HG03521 (cell line): ENCODE measurements at regions not wholly inside any gene's neighbourhood (a gene's known extent, or its start where the extent isn't known, plus 50 kb on each side); places are given as distances from the start of the nearest gene placed in this dataset.
"Not testable (repeated sequence)": the region's sequence is repeated elsewhere in the genome, so short reads cannot be mapped to it uniquely, and the experiment has no call there.

Experiments used
- ATAC-seq: cut with Tn5 transposase; IDR thresholded peaks from one replicate; pipeline ENCODE4 v1.9.1; 2021; ENCODE audit warnings: mild to moderate bottlenecking, moderate library complexity; ENCODE audit not compliant: unreplicated experiment

DNA sequence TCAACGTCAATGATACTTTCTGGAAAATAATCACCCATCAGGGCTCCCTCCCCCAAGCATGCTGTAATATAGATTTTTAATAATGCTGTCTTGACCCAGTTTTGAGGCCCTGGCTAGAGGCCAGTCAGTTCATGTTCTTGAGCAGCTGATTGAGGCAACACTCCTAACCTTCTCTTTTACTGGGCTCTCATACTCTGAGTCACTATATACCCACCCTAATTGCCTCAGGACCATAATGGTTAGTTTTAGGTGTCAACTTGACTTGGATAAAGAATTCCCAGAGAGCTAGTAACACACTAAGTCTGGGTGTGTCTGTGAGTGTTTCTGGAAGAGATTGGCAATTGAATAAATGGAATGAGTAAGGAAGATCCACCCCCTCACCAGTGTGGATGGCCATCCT, 527.0 kb upstream of the ATP2B1 start:
- ATAC-seq: no peak

DNA sequence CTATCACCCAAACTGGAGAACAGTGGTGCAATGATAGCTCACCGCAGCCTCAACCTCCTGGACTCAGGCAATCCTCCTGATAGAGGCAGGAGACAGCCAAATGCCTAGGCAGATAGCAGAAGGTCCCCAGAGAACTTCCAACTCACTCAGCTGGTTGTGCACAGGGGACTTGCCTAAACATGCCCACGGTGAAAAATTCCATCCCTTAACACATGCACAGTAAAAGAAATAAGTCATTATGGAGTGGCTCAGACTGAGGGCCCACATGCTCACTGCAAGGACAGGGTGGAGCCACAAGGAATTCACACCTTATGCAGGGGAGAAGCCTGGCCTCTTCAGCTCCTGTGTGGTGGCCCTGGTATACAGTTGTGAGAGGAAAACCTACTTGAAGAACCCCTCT, 525.8 kb upstream of the ATP2B1 start:
- no peak for ATAC-seq

DNA sequence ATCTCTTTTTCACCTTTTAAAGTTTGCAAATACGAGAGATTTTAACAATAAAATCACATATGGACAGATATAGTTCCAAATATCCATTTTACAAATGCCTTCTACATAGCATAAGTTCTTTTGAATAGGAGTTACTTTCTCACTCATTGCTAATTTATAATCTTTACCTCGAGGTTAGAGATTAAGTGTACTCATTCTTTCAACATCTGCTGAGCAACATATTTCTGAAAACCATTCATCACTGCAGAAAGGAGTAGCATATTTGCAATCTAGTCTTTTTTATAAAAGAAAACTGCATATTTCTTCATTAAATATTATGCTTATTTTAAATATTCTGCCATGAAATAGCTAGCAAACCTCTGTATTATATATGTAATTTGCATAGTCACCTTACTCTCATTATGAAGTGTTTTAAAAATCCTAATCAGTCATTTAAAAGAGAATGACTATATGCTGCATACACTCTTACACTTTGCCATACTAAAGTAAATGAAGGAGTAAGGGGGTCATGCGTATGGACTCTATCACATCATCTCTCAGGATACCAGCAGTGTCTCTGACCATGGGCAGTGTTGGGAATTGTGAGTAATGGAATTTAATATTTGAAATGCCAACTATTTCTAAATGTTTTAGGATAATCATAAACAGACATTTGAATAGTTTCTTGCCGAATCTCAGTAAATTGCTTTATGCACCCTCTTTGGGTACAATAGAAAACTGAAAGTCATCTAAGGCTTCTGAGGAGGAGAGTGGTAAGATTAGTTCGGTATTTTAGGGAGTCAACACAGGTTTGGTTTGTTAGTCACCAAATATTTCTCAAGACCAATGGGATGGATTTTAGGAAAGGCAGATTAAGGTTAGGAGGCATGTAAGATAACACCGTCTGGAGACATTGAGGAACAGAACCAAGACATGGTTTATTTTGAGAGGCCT, 524.8 kb upstream of the ATP2B1 start:
- ATAC-seq: no peak

DNA sequence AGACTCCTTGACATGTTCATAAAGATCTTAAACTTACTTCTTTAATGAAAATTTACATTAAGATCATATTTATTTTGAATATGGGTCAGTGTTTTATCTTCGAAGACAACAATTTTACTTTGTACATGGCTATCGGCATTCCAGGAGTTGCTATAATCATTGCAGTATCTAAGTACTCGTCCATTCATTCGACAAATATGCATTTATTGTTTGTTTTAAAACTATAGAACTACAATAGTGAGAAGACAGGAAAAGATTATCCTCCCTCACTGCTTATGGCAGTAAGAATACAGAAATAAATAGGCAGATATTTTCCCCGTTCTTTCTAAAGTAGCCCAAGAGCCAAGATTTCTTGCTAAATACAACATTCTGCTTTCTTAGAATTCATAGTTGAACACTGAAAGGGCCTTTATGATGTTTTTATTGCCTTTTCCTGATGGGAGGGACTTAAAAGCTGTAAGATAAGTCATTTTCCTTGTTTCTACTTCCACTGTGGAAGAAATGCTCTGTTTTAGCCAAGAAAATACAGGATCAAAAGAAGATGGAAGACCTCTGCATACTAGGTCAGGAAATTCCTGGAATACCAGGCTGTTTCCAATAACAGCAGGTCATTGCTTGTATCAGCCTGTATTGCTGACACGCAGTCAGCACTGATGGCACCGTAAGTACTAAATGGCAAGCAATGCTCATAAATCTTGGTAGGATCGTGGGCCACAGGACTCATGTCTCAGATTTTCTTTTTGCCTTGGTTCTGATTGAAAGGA, 521.0 kb upstream of the ATP2B1 start:
- no peak for ATAC-seq

DNA sequence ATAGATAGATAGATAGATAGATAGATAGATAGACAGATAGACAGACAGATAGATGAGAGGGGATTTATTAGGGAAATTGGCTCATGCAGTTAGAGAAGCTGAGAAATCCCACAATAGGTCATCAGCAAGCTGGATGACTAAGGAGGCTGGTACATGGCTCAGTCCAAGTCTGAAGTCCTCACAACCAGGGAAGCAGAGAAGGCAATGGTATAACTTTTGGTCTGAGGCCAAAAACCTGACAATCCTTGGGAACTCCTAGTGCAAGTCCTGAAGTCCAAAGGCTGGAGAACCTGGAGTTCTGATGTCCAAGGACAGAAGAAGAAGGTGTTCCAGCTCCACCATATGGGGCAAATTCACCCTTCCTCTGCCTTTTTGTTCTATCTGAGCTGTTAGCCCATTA, 517.6 kb upstream of the ATP2B1 start:
- no peak for ATAC-seq

DNA sequence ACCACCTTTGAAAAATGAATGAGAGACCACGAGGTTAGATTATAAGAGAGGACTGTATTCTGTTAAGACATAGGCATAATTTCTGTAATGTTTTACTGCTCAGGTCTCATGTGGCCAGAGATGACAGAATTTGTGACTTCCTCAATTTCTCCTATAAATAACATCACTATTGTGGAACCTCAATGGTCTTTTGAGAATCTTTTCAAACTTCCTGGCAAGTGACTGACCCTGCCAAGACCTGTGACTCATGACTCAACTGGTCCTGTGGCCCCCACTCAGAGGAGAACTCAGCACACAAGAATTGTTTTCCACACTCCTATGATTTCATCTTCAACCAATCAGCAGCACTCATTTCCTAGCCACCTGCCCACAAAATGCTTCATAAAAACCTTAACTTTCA, 508.2 kb upstream of the ATP2B1 start:
- no peak for ATAC-seq

DNA sequence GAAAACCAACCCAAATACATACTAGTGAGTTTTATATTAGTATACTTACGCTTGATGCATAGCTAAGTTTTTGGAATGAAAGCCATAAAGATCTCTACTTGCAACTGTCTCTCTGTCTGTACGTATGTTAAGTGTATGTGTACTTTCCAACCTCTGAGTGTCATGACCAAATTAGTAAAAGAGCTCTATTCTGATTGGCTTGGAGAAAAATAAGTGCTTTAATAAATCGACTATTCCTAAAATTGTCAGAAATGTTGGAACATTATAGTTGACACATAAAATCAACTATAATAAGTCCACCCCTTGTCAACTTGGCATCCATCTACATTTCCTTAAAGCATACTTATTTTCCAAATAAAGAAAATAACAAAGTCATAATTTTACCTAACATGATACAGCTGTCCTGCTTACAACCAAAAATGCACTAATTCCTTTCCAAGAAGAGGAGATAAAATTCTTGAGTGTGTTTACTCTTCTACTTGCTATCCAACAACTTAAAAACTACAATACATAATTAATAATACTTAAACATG, 507.4 kb upstream of the ATP2B1 start:
- ATAC-seq: no peak

DNA sequence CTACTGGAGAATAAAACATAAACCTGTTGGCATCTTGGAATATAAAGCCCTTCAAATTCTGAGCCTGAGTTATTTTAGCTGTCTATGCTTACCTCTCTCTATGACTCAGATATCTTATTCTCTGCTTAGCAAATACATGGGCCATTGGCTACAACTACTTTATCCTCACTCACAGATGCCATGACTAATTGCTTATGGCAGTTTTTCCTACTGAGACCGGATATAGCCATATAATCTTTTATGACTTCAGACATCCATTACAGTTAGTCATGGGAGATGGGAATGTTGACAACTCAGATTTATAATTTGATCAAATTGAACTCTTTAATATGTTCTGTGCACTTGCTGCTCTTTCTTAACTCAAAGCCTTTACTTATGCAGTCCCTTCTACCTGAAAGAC, 502.4 kb upstream of the ATP2B1 start:
- ATAC-seq: no peak

DNA sequence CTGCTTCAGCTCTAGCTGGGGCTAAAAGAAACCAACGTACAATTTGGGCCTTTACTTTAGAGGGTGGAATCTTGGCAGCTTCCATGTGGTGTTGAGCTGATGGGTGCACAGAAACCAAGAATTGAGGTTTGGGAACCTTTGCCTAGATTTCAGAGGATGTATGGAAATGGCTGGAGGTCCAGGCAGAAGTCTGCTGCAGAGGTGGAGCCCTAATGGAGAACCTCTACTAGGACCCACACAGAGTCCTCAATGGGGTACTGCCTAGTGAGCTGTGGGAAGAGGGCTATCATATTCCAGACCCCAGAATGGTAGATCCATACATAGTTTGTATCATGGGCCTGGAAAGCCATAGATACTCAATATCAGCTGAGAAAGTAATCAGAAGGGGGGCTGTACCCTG, 500.4 kb upstream of the ATP2B1 start:
- ATAC-seq: no peak

DNA sequence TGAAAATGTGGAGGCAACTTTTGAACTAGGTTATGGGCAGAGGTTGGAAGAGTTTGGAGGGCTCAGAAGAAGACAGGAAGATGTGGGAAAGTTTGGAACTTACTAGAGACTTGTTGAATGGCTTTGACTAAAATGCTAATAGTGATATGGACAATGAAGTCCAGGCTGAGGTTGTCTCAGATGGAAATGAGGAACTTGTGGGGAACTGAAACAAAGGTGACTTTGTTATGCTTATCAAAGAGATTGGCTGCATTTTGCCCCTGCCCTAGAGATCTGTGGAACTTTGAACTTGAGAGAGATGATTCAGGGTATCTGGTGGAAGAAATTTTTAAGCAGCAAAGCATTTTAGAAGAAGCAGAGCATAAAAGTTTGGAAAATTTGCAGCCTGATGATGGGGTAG, 499.7 kb upstream of the ATP2B1 start:
- not testable (repeated sequence) for ATAC-seq

DNA sequence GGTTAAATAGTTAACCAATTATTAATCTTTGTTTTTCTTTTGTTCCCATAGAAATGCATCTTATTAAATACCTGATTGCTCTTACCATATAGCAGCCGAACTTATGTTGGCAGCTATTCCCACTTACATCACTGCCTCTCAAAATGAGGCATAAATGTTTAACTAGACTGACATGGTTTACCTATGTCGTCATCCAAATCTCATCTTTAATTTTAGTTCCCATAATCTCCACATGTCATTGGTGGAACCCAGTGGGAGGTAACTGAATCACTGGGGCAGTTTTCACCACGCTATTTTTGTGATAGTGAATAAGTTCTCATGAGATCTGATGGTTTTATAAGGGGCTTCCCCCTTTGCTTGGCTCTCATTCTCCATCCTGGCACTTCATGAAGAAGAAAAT, 499.2 kb upstream of the ATP2B1 start:
- ATAC-seq: no peak

DNA sequence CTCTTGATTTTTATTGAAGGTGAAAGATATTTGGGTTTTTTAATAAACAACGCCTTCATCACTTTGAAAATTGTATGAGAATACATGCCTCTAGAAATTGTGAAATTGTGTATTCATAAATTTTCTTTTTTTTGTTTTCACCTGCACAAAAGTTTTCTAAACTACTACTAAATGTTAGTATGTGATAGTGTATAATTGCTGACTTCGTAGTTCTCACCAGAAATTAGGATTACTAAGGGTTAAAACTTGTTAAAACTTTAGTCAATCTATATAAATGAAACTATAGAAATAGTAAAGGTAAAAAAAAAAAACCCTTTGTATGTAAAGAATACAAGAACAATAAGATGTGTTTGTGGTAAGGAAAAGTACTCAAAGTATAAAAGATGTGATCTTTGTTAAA, 496.5 kb upstream of the ATP2B1 start:
- no peak for ATAC-seq

DNA sequence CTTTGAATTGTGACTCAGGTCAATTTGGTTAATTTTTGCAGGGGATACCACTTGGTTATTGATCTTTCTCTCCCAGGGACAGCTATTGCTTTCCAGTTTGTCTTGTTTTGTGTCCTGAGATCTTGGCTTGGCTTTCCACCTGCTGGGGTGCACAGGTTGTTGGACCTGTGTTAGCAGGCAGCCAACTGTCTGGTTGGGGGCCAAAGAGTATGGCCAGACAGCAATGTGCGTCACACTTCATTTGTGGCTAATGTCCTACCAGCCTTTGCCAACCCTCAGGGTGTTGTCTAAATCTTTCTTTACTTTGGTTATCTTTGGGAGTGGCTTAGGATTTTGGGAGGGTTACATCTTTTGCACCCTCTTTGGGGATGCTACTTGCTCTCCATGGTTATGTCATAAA, 494.9 kb upstream of the ATP2B1 start:
- ATAC-seq: no peak

DNA sequence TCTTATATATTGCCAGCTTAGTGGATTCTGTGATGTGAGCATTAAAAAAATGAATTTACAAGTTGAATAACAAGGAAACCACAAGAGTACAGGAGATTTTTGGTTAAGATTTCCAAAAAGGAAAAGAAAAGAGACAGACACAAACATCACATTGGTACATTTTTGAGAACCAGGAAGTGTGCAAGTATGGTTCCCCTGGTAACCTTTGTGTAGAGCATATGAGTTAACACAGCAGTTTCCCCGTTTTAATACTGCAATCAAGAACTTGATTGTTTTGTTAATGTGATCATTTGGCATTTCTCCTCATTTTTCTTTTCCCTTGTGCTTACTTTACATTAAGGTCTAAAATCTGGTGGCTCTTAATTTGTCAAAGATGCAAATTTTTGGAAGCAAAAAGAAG, 490.4 kb upstream of the ATP2B1 start:
- ATAC-seq: no peak

DNA sequence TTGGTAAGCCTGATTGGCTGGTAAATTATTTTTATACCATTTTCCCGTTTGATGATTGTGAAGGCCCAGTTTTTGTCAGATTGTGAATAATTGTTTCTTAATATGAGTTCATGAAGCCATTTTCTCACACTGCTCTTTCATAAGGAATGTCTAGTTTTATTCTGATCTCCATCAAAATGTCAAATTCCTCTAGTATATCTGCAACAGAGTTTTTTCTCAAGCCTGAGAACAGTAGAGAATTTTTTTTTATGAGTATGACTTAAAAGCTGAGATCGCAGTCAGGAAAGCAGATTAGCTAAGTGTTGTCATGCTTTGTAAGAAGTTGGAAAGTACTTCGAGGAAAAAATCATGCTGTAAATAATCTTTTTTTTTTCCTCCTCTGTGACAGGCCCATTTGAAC, 484.9 kb upstream of the ATP2B1 start:
- no peak for ATAC-seq

DNA sequence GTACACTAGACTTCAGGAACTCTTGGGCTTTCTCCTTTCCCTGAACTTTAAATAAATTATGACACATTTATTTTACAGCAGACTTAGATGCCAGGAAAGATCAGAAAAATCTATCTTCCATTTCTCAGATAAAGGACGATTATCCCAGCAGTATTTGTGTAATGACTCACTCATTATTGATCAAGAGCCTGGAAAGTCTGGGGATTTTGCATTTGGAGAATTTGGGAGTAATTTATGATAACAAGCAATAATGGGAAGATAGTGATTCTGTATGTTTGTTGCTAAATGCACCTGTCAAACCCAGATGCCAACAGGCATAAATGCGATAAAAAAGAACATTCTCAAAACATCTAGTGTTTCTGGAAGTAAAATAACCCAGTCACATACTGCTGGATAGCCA, 480.2 kb upstream of the ATP2B1 start:
- ATAC-seq: no peak

DNA sequence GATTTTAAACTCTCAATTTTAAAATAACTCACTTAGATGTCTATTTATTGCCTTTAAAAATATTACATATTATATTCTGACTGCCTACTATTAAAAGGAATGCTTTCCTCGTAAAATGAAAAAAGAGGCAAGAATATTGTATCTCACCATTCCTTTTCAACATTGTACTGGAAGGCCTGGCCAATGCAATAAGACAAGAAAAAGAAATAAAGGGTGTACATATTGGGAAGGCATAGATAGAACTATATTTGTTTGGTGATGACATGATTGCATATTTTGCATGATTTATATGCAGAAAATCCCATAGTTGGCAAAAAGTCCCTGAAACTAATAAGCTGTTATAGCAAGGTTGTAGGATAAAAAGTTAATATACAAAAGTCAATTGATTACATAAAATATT, 474.6 kb upstream of the ATP2B1 start:
- no peak for ATAC-seq

DNA sequence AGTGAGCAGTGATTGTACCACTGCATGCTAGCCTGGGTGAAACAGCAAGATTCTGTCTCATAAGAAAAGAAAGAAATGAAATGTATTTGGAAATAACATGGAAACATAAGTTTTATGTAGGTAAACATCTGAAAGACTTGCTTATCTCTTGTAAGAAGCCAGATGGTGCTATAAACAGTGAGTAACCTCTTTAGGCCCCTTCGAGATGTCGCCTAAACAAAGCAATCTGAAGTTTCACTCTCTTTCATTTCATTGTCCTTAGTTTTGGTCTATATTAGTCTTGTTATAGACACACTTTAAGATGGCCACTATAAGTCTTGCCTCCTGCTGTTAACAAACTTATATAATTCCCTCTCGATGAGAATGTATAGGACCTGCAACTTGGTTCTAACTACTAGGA, 472.6 kb upstream of the ATP2B1 start:
- no peak for ATAC-seq

DNA sequence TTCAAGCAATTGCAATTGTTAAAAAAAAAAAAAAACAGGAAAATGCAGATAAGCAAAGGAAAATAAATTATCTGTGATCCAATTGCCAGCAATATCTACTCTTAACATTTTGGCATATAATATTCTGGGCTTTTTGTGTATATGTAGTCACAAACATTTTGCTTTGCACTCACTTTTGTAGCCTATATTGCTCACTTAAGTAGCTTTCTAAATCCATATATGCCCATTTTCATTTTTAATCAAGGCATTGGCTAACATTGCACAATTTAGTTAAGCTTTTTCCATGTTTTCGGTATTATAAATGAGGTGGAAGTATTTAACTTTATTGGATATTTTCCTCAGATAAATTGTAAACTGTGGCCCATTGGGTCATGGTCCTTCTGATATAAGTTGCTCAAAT, 466.3 kb upstream of the ATP2B1 start:
- ATAC-seq: no peak

DNA sequence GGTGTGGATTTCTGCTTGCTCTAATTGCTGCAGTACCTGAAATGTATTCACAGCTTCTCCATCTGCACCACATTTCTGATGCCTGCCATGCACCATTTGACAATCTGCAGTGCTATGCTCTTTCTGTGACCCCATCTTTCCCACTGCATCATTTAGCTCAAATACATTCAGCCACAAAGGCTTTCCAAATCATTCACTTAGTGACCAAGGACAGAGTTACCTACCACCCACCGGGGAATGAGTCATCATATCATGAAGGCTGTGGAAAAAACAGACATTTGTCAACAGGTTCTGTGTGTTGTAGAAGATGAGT, 465.5 kb upstream of the ATP2B1 start:
- ATAC-seq: no peak

DNA sequence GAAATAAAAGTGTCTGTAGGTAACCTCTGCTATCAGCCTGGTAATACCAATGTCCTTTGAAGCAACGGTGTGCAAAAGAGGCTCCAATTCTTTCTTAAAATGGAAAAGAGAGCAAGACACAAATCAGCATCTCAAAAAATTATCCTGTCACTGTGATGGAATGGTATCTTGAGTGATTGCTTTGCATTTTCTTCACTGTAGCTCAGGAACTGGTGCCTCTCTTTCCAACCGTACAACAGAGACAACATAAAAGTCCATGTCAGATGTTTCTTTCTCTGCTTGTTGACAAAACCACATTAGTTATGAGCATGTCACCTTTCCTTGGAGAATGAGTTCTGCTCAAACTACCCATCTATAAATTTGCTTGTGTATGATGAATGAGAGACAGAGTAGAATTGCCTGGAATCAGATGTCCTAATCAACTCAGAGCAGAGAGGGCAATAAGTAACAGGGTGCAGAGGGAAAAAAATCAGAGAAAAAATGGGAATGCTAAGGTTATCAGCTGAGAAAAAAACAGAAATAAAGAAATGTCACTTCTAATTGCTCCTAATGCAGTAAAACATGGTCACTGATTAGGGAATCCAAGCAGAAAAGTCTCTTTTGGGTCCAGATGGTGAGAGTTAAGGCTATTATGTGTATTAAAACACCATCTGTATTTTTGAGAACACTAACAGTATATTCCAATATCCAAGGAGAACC, 465.0 kb upstream of the ATP2B1 start:
- ATAC-seq: no peak

DNA sequence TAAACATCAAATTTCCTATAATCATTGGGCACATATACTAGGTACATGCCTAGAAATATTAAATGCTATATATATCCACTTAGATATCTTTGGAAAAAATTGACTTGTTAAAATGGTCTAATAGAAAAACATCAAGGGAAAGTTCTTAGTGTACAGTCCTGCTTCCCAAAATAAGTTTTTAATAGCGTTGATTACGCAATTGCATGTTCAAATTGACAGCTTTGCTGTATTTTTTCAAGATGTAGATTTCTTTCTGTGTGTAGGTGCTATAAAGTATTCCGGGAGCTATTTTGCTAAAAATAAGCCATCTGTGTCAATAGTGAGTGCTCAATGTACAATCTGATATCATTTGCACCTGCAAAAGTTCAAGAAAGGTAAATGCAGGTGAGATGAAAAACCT, 463.9 kb upstream of the ATP2B1 start:
- ATAC-seq: no peak
